ENCODE measurements at regions not wholly inside any gene's neighbourhood (a gene's known extent, or its start where the extent isn't known, plus 50 kb on each side); places are given as distances from the start of the nearest gene placed in this dataset.

DNA sequence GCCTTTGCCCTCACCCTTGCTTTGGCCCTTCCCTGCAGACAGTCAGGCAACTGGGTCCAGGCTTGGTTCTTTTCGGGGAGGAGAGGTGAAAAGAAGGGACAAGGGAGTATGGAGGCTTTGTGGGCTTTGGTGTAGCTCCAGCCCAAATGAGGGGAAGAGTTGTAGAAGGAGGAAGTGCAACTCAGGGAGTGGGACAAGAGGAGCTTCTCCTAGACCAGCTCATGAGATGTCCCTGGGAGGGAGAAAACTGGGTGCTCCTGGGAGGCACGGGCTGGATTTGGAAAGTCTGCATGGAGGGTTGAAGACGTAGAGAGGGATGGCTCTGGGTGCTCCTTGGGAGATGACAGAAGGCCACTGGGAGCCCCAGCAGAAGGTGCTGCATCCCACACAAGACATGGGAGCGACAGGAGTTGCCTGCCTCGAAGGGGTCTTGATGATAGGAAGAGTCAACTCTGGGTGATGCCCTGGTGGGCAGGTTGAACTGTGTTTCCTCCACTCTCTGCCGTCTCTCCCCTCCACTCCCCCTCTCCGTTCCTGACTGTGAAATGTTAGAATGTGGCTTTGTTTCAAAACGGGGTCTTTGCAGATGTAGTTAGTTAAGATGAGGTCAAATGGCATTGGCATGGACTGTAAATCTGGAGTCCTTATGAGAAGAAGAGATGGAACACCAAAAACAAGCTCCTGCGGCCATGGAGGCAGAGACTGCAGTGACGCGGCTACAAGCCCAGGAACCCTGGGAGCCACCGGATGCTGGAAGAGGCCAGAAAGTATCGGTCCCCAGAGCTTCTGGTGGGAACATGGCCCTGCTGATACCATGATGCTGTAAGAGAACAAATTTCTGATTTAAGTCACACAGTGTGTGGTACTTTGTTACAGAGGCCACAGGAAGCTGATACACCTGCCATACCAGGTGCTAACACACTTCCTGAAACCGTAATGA lies 298.5 kb downstream of the GLRX3 start:
- no peak for FAIRE-seq

DNA sequence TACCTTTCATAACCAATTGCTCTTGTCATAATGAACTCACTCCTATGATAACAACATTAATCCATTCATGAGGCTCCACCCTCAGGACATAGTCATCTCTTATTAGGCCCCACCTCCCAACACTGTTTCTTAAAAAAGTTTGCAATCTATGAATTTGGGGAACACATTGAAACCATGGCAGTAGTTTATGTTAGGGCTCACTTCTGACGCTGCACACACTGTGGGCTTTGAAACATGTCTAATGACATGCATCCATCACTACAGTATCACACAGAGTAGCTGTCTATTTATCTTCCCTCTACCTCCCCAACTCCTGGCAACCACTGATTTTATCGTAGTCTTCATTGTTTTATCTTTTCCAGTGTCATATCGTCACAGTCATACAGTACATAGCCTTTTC lies 299.8 kb downstream of the GLRX3 start:
- no peak for FAIRE-seq

DNA sequence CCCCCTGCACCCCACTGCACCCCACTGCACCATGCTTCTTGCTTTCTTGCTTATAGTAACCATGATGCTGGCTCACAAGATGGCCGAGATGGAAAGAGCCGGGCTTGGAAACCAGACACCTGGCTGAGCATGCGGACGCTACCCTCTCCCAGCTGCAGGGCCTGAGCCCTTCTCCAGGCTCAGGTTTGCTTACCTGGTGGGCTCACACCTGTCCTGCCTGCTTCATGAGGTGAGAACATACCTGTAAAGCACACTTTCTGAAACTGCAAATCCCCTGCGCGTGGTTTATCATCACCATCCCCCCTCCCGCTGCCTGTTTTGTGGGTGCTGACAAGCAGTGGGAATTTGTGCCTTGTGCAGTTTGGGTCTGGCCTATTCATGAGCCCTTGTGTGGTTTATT lies 302.7 kb downstream of the GLRX3 start:
- no peak for FAIRE-seq

DNA sequence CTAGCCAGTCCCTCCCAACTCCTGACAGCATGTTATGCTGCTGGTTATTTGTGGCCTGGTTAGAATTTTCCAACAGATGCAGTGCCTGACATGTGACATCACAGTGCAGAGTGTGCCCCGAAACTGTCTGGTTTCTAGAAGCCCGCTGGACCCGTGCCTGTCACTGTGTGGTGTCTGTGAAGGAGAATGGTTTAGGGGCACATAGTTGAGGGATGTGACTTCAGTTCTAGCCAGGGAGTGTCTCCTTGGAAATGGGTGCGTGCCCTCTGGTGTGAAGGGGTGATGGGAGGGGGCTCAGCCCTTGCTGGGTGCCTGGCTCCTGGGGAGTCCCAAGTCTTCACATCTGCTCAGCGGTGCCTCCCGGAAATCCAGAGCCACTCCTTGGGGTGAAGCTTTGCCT lies 303.6 kb downstream of the GLRX3 start:
- no peak for FAIRE-seq

DNA sequence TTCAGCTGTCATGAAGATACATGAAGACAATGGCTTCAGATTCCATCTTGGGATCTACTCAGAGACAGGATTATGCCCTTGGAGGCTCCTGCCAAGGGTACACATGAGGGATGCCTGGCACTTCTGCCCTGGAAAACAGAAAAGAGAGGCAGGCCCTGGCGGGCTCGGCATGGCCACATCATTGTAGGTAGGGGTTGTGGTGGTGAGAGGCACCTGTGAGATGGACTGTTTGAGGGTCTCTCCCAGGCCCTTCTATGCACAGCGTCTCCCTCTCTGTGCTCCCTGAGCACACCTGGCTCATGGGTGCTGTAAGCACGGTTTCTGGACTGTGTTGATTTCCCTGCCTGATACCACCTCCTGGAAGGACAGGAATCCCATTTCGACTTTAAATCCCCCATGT lies 304.3 kb downstream of the GLRX3 start:
- FAIRE-seq, result no peak

DNA sequence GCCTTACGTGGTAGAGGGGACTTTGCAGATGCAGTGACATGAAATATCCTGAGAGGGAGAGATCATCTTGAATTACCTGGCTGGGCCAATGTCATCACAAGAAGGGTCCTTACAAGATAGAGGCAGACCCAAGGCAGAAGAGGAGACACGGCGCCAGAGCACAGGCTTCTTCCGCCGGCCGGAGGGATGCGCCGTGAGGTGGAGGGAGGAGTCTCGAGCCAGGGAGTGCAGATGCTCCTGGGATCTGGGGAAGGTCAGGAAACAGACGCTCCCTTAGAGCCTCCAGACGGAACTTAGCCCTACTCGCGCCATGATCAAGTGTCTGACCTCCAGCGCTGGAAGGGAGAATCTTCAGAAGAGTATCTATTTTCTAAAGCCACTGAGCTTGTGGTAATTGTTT lies 304.8 kb downstream of the GLRX3 start:
- no peak for FAIRE-seq

DNA sequence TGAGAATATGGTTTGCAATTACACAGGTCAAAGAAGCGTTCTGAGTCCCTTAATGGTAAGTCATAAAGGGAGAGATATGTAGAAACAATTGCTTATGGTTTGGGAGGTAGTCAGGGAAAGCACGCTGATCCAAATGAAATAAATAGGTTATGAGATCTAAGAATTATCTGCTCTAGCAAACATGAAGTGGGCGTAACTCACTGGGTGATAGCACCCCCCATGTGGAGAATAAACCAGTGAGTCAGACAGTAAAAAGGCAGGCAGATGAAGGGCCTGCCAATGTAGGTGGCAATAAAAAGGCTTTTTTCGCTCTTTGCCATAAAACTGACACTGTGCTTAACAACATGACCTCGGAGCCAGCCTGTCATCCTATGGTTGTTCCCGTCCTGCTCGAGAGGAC lies 306.9 kb downstream of the GLRX3 start:
- no peak for FAIRE-seq

DNA sequence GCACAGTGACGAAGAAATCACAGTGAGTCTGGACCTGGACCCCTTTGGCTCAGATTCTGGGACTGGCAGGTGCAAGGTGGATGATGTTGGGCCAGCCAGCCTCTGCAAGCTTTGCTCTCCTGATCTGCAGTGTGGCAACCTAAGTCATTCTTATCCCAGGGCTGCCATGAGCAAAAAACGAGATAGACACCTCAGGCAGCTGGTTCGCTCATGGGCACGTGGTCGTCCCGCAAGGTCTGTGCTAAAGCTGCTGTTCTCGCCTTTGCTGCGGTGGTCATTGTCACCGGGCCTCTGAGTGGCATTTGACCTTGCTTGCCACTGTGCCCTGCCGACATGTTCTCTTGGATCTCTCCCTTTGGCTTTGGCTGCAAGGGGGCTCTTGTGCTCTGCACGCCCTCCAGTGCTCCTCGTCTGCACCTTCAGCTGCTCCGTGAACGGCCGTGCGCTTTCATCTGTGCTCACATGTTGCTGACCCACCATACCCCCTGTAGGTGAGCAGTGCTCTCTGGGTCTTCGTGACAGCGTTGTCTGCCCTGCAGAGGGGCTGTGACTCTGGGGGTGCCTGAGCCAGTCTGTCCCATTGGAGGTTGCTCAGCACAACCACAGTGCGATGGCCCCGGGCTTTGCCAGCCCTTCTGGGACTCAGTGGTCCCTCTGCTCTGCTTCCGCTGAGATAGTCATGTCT lies 317.0 kb downstream of the GLRX3 start:
- FAIRE-seq, result no peak

DNA sequence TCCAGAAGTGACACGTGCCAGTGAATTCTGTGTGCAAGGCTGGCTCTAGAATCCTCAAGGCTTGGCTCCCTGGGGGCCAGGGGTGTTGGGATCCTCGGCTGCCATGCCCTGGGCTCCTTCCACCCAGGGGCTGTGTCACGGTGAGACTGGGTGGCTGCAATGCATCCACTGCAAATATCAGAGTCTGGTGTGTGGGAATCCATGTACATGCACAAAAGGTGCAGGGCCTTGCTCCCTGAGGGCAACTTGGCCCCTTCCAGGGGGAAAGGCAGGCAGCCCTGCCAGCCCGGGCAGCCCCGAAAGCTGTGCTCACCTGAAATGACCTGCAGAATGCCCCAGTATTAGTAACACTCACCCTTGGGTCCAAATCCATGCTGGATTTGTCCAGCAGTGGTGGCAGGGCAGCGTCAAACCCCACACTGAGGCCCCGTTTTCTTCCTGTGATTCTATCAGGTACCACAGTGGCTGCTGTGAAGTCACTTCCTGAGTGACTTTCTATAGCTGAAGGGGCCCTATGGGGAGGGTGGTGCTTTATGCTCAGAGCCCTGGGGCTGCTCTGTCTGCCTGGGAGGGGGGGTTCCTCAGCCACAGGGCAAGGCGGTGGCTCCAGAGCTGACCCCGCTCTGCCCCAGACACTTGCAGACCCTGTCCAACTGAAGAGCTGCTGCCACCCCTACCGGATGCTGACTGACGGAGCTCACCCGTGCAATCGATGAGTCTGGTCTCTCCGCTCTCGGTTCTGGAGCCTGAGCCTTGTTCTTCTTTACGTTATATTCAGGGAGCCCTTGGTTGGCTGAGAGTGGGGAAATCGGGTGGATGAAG lies 317.7 kb downstream of the GLRX3 start:
- no peak for FAIRE-seq

DNA sequence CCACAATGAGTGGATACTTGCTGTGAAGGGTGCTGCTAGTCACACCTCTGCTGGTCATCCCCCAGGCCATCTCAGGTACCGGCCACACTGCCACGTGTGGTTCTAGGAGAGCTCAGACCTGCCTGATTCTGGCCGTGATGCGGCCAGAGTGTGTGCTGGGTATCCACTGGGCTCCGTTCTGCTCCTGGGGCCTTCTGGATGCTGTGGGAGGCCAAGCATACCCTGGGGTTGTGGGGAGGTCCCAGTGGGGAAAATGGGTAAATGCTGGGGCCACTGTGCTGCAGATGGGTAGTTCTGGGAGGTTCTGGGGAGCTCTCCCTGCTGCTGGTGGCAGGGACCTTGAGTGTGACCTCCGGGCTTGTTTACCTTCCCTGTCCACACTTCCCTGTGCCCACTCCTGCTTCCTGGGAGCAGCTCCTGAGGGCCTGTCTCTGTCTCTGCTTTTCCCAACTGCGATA lies 318.4 kb downstream of the GLRX3 start:
- no peak for FAIRE-seq

DNA sequence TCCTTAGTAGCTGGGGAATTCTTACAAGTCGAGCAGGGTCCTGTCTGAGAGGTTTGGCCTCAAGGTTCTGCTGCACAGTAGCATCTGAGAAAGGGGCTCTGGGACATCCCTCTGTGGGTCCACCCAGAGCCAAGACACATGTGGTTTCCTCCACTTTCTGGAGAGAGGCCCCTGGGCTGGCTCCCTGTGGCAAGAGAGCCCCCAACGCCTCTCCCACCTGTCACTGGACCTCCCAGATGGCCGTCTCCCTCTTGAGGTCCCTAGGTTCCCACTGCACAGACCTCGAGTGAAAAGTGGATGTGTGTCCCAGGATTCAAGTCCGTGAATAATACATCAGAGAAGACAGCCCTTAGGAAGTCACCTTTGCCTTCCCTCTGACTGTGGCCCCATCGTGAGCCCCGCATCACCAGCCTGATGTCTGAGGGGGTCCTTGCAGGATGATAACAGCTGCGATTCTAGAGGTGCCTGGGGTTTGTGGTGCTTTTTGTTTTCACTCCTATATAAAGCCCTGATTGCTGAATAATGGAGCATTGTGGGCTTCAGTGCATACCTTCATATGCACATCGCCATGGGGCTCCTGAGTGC lies 319.0 kb downstream of the GLRX3 start:
- no peak for FAIRE-seq

DNA sequence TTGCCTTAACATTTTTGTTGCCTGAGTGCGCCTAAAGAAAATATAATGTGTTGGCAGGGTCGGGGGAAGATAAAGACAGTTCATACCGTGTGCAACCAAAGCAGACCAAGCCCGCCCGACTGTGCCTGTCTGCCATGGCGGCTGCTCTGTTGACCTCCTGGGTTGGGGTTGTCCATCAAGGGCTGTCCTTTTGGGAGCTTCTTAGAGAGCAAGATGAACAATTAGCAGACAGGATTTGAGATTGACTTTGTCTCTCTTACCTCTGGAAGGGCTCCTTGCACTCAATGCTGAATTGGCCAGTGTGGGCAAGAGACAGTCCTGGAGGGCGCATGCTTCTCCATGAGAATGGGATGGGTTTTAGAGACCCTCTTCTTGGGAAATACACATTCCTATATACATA lies 319.6 kb downstream of the GLRX3 start:
- no peak for FAIRE-seq

DNA sequence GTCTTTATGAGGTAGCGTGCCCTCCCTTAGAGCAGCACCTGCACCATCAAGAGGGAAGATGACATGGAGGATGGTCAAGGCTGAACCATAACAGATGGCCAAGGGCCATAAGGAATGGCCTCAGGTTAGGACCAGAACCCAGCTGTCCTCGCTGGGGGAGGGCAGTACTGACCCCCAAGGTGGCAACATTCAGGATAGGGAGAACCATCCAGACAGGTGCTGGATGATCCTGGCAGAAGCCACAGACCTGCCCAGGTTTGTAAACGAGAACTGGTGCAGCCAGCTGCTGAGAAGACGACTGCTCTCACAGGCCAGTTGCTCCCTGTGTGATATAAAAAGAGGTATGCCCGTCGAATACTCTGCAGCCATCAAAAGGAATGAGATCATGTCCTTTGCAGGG lies 320.4 kb downstream of the GLRX3 start:
- FAIRE-seq, result no peak

DNA sequence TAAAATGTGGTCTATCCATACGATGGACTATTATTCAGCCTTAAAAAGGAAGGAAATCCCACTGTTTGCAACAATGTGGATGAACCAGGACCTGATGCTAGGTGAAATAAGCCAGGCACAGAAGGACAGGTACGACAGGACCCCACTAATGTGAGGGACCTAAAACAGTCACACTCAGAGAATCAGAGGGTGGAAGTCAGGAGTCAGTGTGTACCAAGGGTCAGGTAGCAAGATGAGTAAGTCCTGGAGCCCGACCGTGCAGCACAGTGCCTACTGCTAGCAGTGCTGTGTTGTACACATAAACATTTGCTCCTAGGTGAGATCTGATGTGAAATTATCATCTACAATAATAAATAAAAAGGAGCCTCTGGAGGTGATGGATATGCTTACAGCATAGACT lies 322.3 kb downstream of the GLRX3 start:
- no peak for FAIRE-seq

DNA sequence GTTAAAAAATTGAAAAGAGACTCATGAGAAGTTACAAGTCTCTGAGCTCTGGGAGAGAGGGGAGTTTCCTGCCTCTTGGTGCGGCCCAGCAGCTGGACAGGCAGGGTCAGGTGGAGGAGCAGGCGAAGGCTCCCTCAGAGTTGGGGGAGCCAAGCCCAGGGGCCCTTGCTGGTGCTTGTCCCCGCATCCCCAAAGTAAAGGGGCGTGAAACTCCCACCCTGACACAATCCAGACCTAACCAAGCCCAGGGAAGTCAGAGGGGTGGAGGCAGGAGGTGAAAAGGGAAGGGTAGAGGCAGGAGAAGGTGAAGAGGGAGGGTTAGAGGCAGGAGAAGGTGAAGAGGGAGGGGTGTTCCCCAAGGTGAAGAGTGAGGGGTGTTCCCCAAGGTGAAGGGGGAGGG lies 322.8 kb downstream of the GLRX3 start:
- FAIRE-seq, result no peak

DNA sequence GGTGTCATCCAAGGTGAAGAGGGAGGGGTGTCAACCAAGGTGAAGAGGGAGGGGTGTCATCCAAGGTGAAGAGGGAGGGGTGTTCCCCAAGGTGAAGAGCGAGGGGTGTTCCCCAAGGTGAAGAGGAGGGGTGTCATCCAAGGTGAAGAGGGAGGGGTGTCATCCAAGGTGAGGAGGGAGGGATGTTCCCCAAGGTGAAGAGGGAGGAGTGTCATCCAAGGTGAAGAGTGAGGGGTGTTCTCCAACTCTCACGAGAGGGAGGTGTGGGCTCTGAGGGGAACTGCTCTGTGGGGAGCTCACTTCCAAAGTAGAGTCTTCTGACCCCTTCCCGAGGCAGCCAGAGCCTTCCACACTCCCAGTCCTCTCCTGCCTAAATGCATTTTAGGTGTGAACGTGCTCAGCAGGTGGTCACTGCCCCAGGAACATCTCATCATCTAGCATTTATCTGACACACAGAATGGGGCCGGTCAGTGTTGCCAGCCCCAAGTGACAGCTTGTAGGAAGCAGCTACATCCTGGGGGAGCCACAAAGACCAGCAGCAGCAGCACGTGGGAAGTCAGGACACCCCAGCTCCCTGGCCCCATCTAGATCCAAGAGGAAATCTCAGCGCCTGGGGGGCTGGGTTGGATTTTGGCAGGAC lies 323.8 kb downstream of the GLRX3 start:
- FAIRE-seq, result no peak

DNA sequence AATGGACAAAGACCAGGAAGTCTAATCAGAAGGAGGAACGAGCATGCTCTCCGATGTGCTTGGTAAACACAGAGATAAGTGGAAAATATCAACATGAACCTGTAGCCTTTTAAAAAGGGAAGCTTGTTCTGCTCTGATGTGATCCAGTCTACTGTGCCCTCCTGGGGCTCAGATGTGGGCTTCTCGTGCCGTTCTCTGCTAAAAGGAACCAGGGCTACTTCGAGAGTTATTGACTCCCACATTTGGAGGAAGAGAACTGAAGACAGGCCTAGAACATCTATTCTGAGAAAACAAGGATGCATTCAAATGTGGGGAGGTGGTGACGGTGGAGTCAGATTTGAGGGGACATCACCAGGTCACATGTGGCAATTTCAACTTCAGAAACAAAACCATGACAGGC lies 325.4 kb downstream of the GLRX3 start:
- FAIRE-seq, result no peak

DNA sequence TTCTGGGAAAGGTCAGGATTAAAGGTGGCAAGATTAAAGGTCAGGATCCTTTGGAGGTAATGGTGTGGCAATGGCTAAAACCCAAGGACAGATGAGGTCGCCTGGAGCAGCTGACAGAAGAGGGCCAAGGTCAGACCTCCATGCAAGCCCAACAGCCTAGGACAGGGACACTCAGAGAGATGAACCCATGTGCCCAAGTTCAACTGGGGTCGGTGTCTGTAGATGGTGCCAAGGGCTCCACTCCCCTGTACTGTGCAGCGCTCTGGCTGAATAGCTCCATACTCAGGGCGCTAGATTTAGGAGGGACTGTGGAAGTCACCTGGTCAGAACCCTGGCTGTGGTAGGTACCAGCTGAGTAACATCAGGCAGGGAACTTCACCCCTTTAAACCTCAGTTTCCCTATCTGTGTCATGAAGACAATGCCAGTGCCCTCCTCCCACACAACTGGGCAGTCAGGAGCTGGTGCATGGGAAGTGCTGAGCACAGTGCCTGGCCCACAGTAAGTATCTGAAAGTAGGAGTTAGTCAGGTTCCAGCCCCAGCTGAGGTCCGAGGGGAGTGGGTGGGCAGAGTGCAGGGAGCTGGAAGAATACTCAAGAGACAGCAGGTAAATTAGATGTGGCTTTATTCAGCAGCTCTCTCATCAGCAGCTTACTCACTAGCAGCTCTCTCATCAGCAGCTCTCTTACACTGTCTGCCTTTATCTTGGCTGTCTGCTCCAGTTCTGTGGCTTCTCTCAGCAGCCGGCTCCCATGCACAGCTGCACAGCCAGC lies 327.1 kb downstream of the GLRX3 start:
- no peak for FAIRE-seq

DNA sequence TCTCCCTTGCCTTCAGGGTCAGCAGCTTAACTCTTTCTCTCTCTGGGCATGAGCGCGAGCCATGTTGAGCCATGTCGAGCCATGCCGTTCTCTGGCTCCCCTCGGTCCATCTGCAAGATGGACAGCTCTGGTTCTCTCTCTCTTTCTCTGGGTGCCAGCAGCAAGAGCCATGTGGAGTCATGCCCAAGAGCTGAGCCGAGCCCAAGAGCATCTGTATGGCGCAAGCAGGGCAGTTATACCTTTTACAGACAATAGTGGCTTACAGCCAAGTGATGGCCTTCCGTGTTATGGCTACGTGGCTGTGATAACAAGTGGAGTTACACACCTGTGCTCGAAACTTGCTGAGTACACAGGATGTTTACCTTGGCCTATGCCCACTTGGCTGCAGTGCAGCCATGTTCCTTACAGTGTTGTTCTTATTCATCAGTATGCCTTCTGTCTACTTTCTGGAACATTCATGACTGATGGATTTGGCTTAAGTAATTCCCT lies 327.7 kb downstream of the GLRX3 start:
- FAIRE-seq, result no peak

DNA sequence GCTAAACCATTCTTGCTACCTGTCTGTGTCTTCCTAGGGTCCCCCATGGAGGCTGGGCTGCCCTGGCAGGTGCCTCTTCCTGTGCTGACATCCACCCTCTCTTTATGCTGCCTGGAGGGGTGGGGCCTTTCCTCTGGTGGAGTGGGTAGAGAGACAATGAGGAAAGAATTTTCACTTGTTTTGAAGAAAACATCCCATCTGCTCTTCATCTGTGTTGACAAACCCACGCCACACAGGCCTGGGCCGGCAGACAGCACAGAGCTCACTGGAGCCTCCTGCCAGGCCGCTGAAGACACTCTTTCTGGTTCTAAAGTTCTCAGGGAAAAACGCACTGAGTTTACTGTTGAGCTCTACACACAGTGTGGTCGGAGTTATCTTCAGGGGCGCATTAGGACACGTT lies 328.2 kb downstream of the GLRX3 start:
- no peak for FAIRE-seq

DNA sequence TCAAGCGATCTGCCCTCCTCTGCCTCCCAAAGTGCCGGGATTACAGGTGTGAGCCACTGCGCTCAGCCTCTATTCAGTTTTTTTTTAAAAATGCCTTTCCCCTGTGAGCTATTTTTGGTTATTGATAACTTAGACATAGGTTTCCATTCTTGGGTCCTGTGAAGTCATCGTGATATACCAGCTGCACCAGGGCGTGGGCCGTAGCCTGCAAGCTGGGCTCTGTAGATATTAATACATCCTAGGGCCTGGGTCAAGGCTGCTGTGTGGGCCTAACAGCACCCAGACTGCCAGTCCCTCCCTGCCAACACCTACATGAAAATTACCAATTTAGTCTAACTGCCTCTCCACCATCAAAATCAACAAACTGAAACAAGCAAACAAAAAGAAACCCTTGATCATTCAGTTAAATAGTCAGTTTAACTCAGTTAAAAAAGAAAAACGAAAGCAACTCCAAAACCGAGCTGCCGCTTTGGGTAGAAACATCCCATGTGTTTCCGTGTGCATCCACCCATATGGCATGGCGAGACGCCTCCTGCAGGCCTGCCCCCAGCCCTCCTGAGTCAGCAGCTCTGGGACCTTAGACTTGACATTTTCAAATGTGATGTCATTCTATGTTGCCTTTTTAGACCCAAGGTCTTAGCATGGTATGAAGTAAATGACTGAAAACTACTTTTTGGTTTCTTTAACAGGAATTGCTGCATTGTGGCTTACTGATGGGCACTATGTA lies 330.2 kb downstream of the GLRX3 start:
- FAIRE-seq, result no peak
